ENCODE measurements at regions not wholly inside any gene's neighbourhood (a gene's known extent, or its start where the extent isn't known, plus 50 kb on each side); places are given as distances from the start of the nearest gene placed in this dataset.

GRCh38 chr2:64708829-64709228 lies 55.1 kb upstream of the SERTAD2 start:
- no CpG with 5 or more reads among the region's 3 CpGs for WGBS, 2 experiments (ENCODE audit: extremely low coverage in 2 of 2, insufficient read length in 1 of 2)
- Histone ChIP-seq H3K56ac (ENCODE audit: extremely low read depth, insufficient read depth, low read length) (no peak overlapping the region), H3K4ac (ENCODE audit: low read depth, low read length) (no peak overlapping the region), H2BK15ac (ENCODE audit: low read depth, low read length) (no peak overlapping the region), H3K9me1 (ENCODE audit: insufficient read depth, low read length) (no peaks in the 10 kb centered on the region), H4K5ac (ENCODE audit: low read depth, low read length) (no peak overlapping the region), H3K27me3 (ENCODE audit: control insufficient read depth, insufficient read depth, low read length) (no peaks in the 10 kb centered on the region), H4K20me1 (ENCODE audit: insufficient read depth, low read length) (no peaks in the 10 kb centered on the region), H2BK120ac (ENCODE audit: low read depth, low read length) (no peak overlapping the region), H3K4me1 (ENCODE audit: control insufficient read depth, insufficient read depth, low read length) (no peaks in the 10 kb centered on the region), H4K8ac (ENCODE audit: low read depth in 2 of 2, low read length in 2 of 2) (no peak overlapping the region), H3K18ac (ENCODE audit: low read depth, low read length) (no peak overlapping the region), H3K23ac (ENCODE audit: low read depth, low read length) (no peak overlapping the region), H3K27ac (ENCODE audit: insufficient read depth, low read length) (no peak overlapping the region), H3K9ac (ENCODE audit: low read depth, low read length) (no peak overlapping the region), H3K36me3 (ENCODE audit: control insufficient read depth, insufficient read depth, low read length) (no peaks in the 10 kb centered on the region), H3K4me2 (ENCODE audit: low read depth, low read length) (no peak overlapping the region), H2BK5ac (ENCODE audit: low read depth, low read length, poor library complexity, severe bottlenecking) (no peak overlapping the region), H3K14ac (replicated peaks; ENCODE audit: low read depth, low read length) (no peak overlapping the region), H2AK9ac (replicated peaks; ENCODE audit: low read depth, low read length, poor library complexity) (no peak overlapping the region), H2BK20ac (ENCODE audit: low read depth, low read length) (no peak overlapping the region), H2AK5ac (ENCODE audit: low read depth, low read length) (no peak overlapping the region), H3K4me3 (ENCODE audit: insufficient read depth, low read depth, low read length) (no peak overlapping the region), H3K9me3 (ENCODE audit: control insufficient read depth, insufficient read depth, low read length) (no peaks in the 10 kb centered on the region), H2AFZ (replicated peaks; ENCODE audit: low read length, poor library complexity) (no peak overlapping the region), H4K91ac (ENCODE audit: insufficient read depth, low read depth, low read length) (no peak overlapping the region), H3K79me1 (ENCODE audit: low read depth in 1 of 2, low read length in 2 of 2) (no peaks in the 10 kb centered on the region)
- no peak for ATAC-seq (ENCODE audit: low read depth)
- dilution Hi-C loops (cut with HindIII; ENCODE audit: low sequenced_read_pairs, unreplicated experiment), result no loop called here
- intact Hi-C loops (cut with micrococcal nuclease), result no loop called here
- in situ Hi-C loops (cut with MboI; ENCODE audit: low sequenced_read_pairs), result no loop called here
- POLR2A ChIA-PET (ENCODE audit: unreplicated experiment), result no interaction called here
- BruUV-seq (replicated peaks), result no TSS peak
- DNase-seq, result no peak
- no peak for TF ChIP-seq POLR2A (IDR thresholded peaks at IDR 0.05; ENCODE audit: low read depth, low read length)
- CTCF ChIA-PET, result no interaction called here

Measured in IMR-90 (cell line).